ENCODE measurements at regions not wholly inside any gene's neighbourhood (a gene's known extent, or its start where the extent isn't known, plus 50 kb on each side); places are given as distances from the start of the nearest gene placed in this dataset.

DNA sequence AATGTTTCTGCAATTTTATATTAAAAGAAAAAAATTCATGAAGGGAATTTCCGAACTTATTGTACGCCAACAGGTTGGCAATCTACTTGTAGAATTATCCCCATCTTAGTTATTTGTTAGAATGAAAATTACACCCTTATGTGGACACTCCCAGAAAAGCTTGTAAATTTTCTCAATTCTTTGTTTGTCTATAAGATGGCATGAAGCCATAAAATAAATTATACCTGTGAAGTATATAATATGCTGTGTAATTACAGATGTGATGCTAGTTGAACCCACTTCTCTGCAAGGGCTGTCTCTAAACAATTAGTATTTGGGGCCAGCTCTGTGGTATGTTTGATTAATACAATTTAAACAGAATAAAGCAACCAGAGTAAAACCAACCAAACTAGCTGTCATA is 52.1 kb upstream of the DSP start:
- Histone ChIP-seq H3K27me3 (ENCODE audit: insufficient read depth, low read depth) (no peaks in the 10 kb centered on the region), H3K27ac (no peak overlapping the region), H3K36me3 (ENCODE audit: low read depth) (no peaks in the 10 kb centered on the region), H3K4me3 (no peak overlapping the region), H4K20me1 (ENCODE audit: insufficient read depth) (no peaks in the 10 kb centered on the region), H3K4me2 (no peak overlapping the region), H3K4me1 (replicated peaks; ENCODE audit: insufficient read depth) (no peaks in the 10 kb centered on the region), H3K9me3 (ENCODE audit: insufficient read depth, low read depth) (no peaks in the 10 kb centered on the region), H2AFZ (no peak overlapping the region), H3K9me2 (ENCODE audit: insufficient read depth) (no peaks in the 10 kb centered on the region), H3F3A (ENCODE audit: insufficient read depth, low read depth) (no peaks in the 10 kb centered on the region), H3K79me2 (ENCODE audit: low read depth) (no peaks in the 10 kb centered on the region)
- ChIA-PET POLR2A (ENCODE audit: unreplicated experiment) (interaction anchor here (0.5 kb wide), 1 partner anchor 9 kb away, joined by 7 read pairs; no protein-coding TSS in a partner anchor), CTCF (no interaction called here)
- TF ChIP-seq EZH2 (IDR thresholded peaks at IDR 0.05; ENCODE audit: low read depth): no peak
- TF ChIP-seq, protein P1, sequence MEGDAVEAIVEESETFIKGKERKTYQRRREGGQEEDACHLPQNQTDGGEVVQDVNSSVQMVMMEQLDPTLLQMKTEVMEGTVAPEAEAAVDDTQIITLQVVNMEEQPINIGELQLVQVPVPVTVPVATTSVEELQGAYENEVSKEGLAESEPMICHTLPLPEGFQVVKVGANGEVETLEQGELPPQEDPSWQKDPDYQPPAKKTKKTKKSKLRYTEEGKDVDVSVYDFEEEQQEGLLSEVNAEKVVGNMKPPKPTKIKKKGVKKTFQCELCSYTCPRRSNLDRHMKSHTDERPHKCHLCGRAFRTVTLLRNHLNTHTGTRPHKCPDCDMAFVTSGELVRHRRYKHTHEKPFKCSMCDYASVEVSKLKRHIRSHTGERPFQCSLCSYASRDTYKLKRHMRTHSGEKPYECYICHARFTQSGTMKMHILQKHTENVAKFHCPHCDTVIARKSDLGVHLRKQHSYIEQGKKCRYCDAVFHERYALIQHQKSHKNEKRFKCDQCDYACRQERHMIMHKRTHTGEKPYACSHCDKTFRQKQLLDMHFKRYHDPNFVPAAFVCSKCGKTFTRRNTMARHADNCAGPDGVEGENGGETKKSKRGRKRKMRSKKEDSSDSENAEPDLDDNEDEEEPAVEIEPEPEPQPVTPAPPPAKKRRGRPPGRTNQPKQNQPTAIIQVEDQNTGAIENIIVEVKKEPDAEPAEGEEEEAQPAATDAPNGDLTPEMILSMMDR (conservative IDR thresholded peaks at IDR 0.05): no peak
- BruUV-seq (replicated peaks): no TSS peak
- intact Hi-C loops (cut with micrococcal nuclease; ENCODE audit: unreplicated experiment): no loop called here
- DNase-seq: no peak
